GM12878 (cell line): ENCODE measurements at regions not wholly inside any gene's neighbourhood (a gene's known extent, or its start where the extent isn't known, plus 50 kb on each side); places are given as distances from the start of the nearest gene placed in this dataset.

ENCODE experiments used
- ATAC-seq: fragments of 200-7000 bp; cut with Tn5 transposase; 3 replicates; pipeline ENCODE4 v1.9.1; 2020; ENCODE audit warnings: mild to moderate bottlenecking, moderate library complexity
- BruUV-seq: library from RNA; stranded (reverse); fragments of 400-500 nt; replicated peaks from 2 replicates; lab custom pipeline; 2021; lab: Mats Ljungman, UMichigan
- CTCF ChIA-PET: fragments of 300-600 bp; sonication (Branson Sonifier 250); formaldehyde crosslinking; extraction: SDS; loops from one replicate; lab custom pipeline; 2021; ENCODE audit warnings: inconsistent platforms; lab: Yijun Ruan, JAX
- POLR2A ChIA-PET: fragments of 350-600 bp; formaldehyde crosslinking; extraction: SDS; loops from one replicate; lab custom pipeline; 2021; ENCODE audit warnings: inconsistent platforms; lab: Charles Lee
- RAD21 ChIA-PET: fragments of 300-600 bp; sonication (Branson Sonifier 250); formaldehyde crosslinking; loops from one replicate; lab custom pipeline; 2023; ENCODE audit warnings: antibody characterized with exemption; ENCODE audit not compliant: unreplicated experiment; lab: Charles Lee
- SMC1A ChIA-PET: fragments of 300-600 bp; sonication (Branson Sonifier 250); formaldehyde crosslinking; loops from one replicate; lab custom pipeline; 2023; ENCODE audit not compliant: unreplicated experiment, uncharacterized antibody; lab: Charles Lee
- DNase-seq: peaks from one replicate; pipeline ENCODE4 v3.0.0-alpha.2; 2011; ENCODE audit warnings: low read depth, low spot score
- FAIRE-seq: peaks from 3 replicates; lab custom pipeline; 2011; peaks lifted over from hg19 to GRCh38; lab: Jason Lieb, UNC
- H2AFZ ChIP-seq: 2 replicates; pipeline ENCODE4 v1.6.0; 2011; ENCODE audit warnings: low read depth, low read length, control low read depth; ENCODE audit not compliant: control insufficient read depth
- H3K27ac ChIP-seq: 2 replicates; pipeline ENCODE4 v1.5.1; 2011; ENCODE audit warnings: control low read depth; ENCODE audit not compliant: control insufficient read depth, insufficient read depth
- H3K27me3 ChIP-seq, 2 experiments: replicated peaks in 1 of 2; 2 replicates each; pipeline versions ENCODE4 v1.6.0 to v1.6.1; 2011; ENCODE audit warnings: low read length in 1 of 2; ENCODE audit not compliant: control insufficient read depth in 2 of 2, insufficient read depth in 2 of 2
- H3K36me3 ChIP-seq, 2 experiments: 2 replicates each; pipeline ENCODE4 v1.5.1; 2011; ENCODE audit warnings: low read length in 1 of 2; ENCODE audit not compliant: control insufficient read depth in 2 of 2, insufficient read depth in 2 of 2
- H3K4me1 ChIP-seq: 2 replicates; pipeline ENCODE4 v1.6.1; 2011; ENCODE audit warnings: mild to moderate bottlenecking, low read length, moderate library complexity, mixed read lengths; ENCODE audit not compliant: control insufficient read depth, insufficient read depth
- H3K4me2 ChIP-seq: 2 replicates; pipeline ENCODE4 v1.6.0; 2011; ENCODE audit warnings: control low read depth; ENCODE audit not compliant: control insufficient read depth, insufficient read depth
- H3K4me3 ChIP-seq: fragments of 200-600 bp; sonication (generic); 2 replicates; pipeline ENCODE4 v1.5.1; 2016
- H3K79me2 ChIP-seq: 2 replicates; pipeline ENCODE4 v1.6.0; 2011; ENCODE audit warnings: low read length; ENCODE audit not compliant: control insufficient read depth, insufficient read depth
- H3K9ac ChIP-seq: 2 replicates; pipeline ENCODE4 v1.8.0; 2011; ENCODE audit warnings: low read length, control low read depth, mixed read lengths; ENCODE audit not compliant: control insufficient read depth, insufficient read depth
- H3K9me3 ChIP-seq: replicated peaks from 3 replicates; pipeline ENCODE4 v1.5.1; 2011; ENCODE audit warnings: mild to moderate bottlenecking, low read length; ENCODE audit not compliant: control insufficient read depth, insufficient read depth
- H4K20me1 ChIP-seq: 2 replicates; pipeline ENCODE4 v1.6.0; 2011; ENCODE audit not compliant: control insufficient read depth, insufficient read depth
- CTCF ChIP-seq, 3 experiments: IDR thresholded peaks in 2 of 3; conservative IDR thresholded peaks in 1 of 3; 2 replicates each; pipeline ENCODE4 v1.5.1; 2011; ENCODE audit warnings: low read depth in 3 of 3, low read length in 3 of 3, mild to moderate bottlenecking in 3 of 3, control low read depth in 2 of 3, moderate library complexity in 2 of 3, inconsistent platforms in 1 of 3, mixed read lengths in 1 of 3; ENCODE audit not compliant: control insufficient read depth in 2 of 3, insufficient read depth in 1 of 3; ENCODE audit errors: extremely low read depth in 1 of 3
- EGR1 ChIP-seq, 2 experiments: IDR thresholded peaks; 1 replicate in 1 of 2; 2 replicates in 1 of 2; pipeline ENCODE4 v1.6.1; 2011 to 2012; ENCODE audit warnings: low read depth in 2 of 2, low read length in 2 of 2, borderline replicate concordance in 1 of 2, mild to moderate bottlenecking in 1 of 2, moderate library complexity in 1 of 2
- FOXK2 ChIP-seq: fragments of 450-650 bp; IDR thresholded peaks from 2 replicates; pipeline ENCODE4 v1.6.1; 2017; ENCODE audit warnings: mild to moderate bottlenecking, moderate library complexity
- FOXM1 ChIP-seq: IDR thresholded peaks from 2 replicates; pipeline ENCODE4 v1.6.1; 2012; ENCODE audit warnings: low read depth, mild to moderate bottlenecking, inconsistent platforms, low read length, moderate library complexity
- MYB ChIP-seq: fragments of 150-350 bp; IDR thresholded peaks from 2 replicates; pipeline ENCODE4 v1.6.1; 2014; ENCODE audit warnings: mild to moderate bottlenecking, low read depth, low read length, borderline replicate concordance
- NBN ChIP-seq: fragments of 450-650 bp; IDR thresholded peaks from 2 replicates; pipeline ENCODE4 v1.6.1; 2016
- NR2C1 ChIP-seq: fragments of 450-650 bp; IDR thresholded peaks from 2 replicates; pipeline ENCODE4 v1.6.1; 2017; ENCODE audit warnings: antibody characterized with exemption, mild to moderate bottlenecking, moderate library complexity
- PML ChIP-seq: IDR thresholded peaks from 2 replicates; pipeline ENCODE4 v1.6.1; 2012; ENCODE audit warnings: low read length, inconsistent platforms
- SIN3A ChIP-seq: IDR thresholded peaks from 2 replicates; pipeline ENCODE4 v1.6.1; 2012; ENCODE audit warnings: low read depth, low read length, improper control_type of control experiment
- SMAD5 ChIP-seq: IDR thresholded peaks from 2 replicates; pipeline ENCODE4 v1.6.1; 2016; ENCODE audit warnings: antibody characterized with exemption, low read depth
- TCF12 ChIP-seq: IDR thresholded peaks from 2 replicates; pipeline ENCODE4 v1.6.1; 2011; ENCODE audit warnings: low read depth, mild to moderate bottlenecking, low read length
- ZNF24 ChIP-seq: fragments of 450-650 bp; IDR thresholded peaks from 2 replicates; pipeline ENCODE4 v1.6.1; 2017; ENCODE audit warnings: antibody characterized with exemption, mild to moderate bottlenecking
- WGBS: methylation state at CpG from one replicate; pipeline ENCODE4 v1.1.6; 2016; ENCODE audit warnings: low lambda C conversion rate; ENCODE audit not compliant: insufficient replicate concordance, insufficient coverage; ENCODE audit errors: missing lambda C conversion rate; 5-methylcytosine and 5-hydroxymethylcytosine counted together
- in situ Hi-C: fragments of 300-500 bp; cut with MboI; formaldehyde crosslinking; loops from 9 replicates; pipeline ENCODE4 v1.14.3; 2018; ENCODE audit warnings: mixed read lengths
- intact Hi-C: fragments of 100-400 bp; cut with micrococcal nuclease; formaldehyde crosslinking; loops from one replicate; pipeline ENCODE4 v1.14.2; 2022; ENCODE audit not compliant: unreplicated experiment

DNA sequence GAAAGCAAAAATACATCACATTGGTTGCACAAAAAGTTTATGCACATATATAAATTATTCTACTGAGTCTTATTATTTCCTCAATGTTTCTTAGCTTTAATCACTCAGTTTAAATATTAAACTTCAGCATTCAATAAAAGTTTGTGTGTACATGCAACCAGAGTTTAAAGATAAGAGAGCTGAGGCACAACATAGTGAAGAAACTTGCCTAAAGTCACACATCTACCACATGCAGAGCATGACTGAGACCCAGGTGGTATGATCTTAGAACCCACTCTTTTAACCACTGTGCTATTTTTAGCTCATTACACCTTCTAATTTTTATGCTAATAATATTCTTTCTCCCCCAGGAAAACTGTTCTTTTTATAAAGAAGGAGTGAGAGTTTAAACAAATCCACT, 96.1 kb upstream of the GOLIM4 start:
- intact Hi-C loops (no loop called here), in situ Hi-C loops (no loop called here)
- ATAC-seq (no peak), DNase-seq (no peak), FAIRE-seq (no peak)
- POLR2A ChIA-PET = no interaction called here
- CTCF ChIA-PET = interaction anchor here (1.0 kb wide), 1 partner anchor 19 kb away, joined by 3 read pairs; no protein-coding TSS in a partner anchor
- no peaks in the 10 kb centered on the region for H3K79me2 ChIP-seq
- H3K9me3 ChIP-seq = no peaks in the 10 kb centered on the region
- no peak overlapping the region for H3K4me2 ChIP-seq
- no peak overlapping the region for H3K4me3 ChIP-seq
- H4K20me1 ChIP-seq = no peaks in the 10 kb centered on the region
- SMC1A ChIA-PET = interaction anchor here (0.6 to 2.3 kb wide), 2 partner anchors 14 to 685 kb away, joined by 4 to 7 read pairs; no protein-coding TSS in a partner anchor
- RAD21 ChIA-PET = no interaction called here
- H3K9ac ChIP-seq = no peak overlapping the region
- H3K36me3 ChIP-seq = no peaks in the 10 kb centered on the region
- BruUV-seq = no TSS peak
- H3K27ac ChIP-seq = no peak overlapping the region
- no peak for TF ChIP-seq NR2C1
- no peak for TF ChIP-seq MYB
- TF ChIP-seq SMAD5 = no peak
- no peak for TF ChIP-seq ZNF24
- no peak for TF ChIP-seq TCF12
- no peak for TF ChIP-seq SIN3A
- no peak for TF ChIP-seq NBN
- TF ChIP-seq CTCF (IDR thresholded peaks at IDR 0.05 in 2 of 3, conservative IDR thresholded peaks at IDR 0.05 in 1 of 3; ENCODE audit: control insufficient read depth in 2 of 3, extremely low read depth in 1 of 3, insufficient read depth in 1 of 3, low read depth in 3 of 3, low read length in 3 of 3) = no peak
- no peaks in the 10 kb centered on the region for H3K4me1 ChIP-seq
- H3K27me3 ChIP-seq = no peaks in the 10 kb centered on the region
- H2AFZ ChIP-seq = no peak overlapping the region

GRCh38 chr3:168187233-168187632, 91.5 kb upstream of the GOLIM4 start:
- intact Hi-C loops (no loop called here), in situ Hi-C loops (no loop called here)
- ChIA-PET POLR2A (no interaction called here), CTCF (no interaction called here), SMC1A (no interaction called here), RAD21 (no interaction called here)
- TF ChIP-seq PML = no peak
- no peak for TF ChIP-seq MYB
- no peak for TF ChIP-seq FOXM1
- no peak for TF ChIP-seq FOXK2
- TF ChIP-seq EGR1 (IDR thresholded peaks at IDR 0.05; ENCODE audit: borderline replicate concordance in 1 of 2, low read depth in 2 of 2, low read length in 2 of 2) = no peak
- Histone ChIP-seq H3K79me2 (no peaks in the 10 kb centered on the region), H3K27me3 (no peaks in the 10 kb centered on the region; a peak in 1 of 4 replicates), H3K4me1 (no peaks in the 10 kb centered on the region), H3K4me3 (no peak overlapping the region), H3K4me2 (no peak overlapping the region), H4K20me1 (no peaks in the 10 kb centered on the region), H3K27ac (no peak overlapping the region), H3K9ac (no peak overlapping the region), H3K9me3 (no peaks in the 10 kb centered on the region), H2AFZ (no peak overlapping the region), H3K36me3 (no peaks in the 10 kb centered on the region)
- ATAC-seq (no peak), FAIRE-seq (no peak), DNase-seq (no peak)
- no TSS peak for BruUV-seq
- WGBS = 48% methylated on average over 3 of the region's 3 CpGs
